ENCODE measurements at regions not wholly inside any gene's neighbourhood (a gene's known extent, or its start where the extent isn't known, plus 50 kb on each side); places are given as distances from the start of the nearest gene placed in this dataset.
A peak's percentile ranks its signal among the peaks of the same experiment; 100 is the strongest.

- TF ChIP-seq CSRNP1 (CRISPR knock-in tag; IDR thresholded peaks at IDR 0.05), result no peak
- no peak for TF ChIP-seq PBX2 (CRISPR knock-in tag; IDR thresholded peaks at IDR 0.05)
- peak; percentile 44; the same call in 1 of the 2 replicates for TF ChIP-seq ZBTB20 (CRISPR knock-in tag; IDR thresholded peaks at IDR 0.05; ENCODE audit: borderline replicate concordance, low read depth)
- TF ChIP-seq TBP (CRISPR knock-in tag; IDR thresholded peaks at IDR 0.05), result no peak
- no peak for TF ChIP-seq NR3C1 (CRISPR knock-in tag; IDR thresholded peaks at IDR 0.05)
- TF ChIP-seq ZNF720 (CRISPR knock-in tag; IDR thresholded peaks at IDR 0.05), result no peak
- peak; percentile 94 for TF ChIP-seq SALL1 (CRISPR knock-in tag; IDR thresholded peaks at IDR 0.05)
- peak; percentile 64 for TF ChIP-seq SMAD3 (CRISPR knock-in tag; IDR thresholded peaks at IDR 0.05)
- no peak for TF ChIP-seq NFKBIZ (CRISPR knock-in tag; IDR thresholded peaks at IDR 0.05)
- TF ChIP-seq E2F2 (CRISPR knock-in tag; IDR thresholded peaks at IDR 0.05; ENCODE audit: borderline replicate concordance), result no peak
- TF ChIP-seq ZNF841 (CRISPR knock-in tag; IDR thresholded peaks at IDR 0.05; ENCODE audit: borderline replicate concordance), result no peak
- peak; percentile 34; the same call in 1 of the 2 replicates for TF ChIP-seq STAG1 (CRISPR knock-in tag; IDR thresholded peaks at IDR 0.05)
- peak; percentile 91 for TF ChIP-seq ZSCAN25 (CRISPR knock-in tag; IDR thresholded peaks at IDR 0.05)
- TF ChIP-seq ZBTB26 (CRISPR knock-in tag; IDR thresholded peaks at IDR 0.05; ENCODE audit: borderline replicate concordance), result 0 out of 2 replicates have a peak, but pooled peaks have one; percentile 8
- TF ChIP-seq KIAA2018 (CRISPR knock-in tag; IDR thresholded peaks at IDR 0.05; ENCODE audit: borderline replicate concordance), result no peak
- TF ChIP-seq TBL1XR1 (IDR thresholded peaks at IDR 0.05; ENCODE audit: borderline replicate concordance, low read length, partially characterized antibody), result peak; percentile 69
- TF ChIP-seq ZNF30 (CRISPR knock-in tag; IDR thresholded peaks at IDR 0.05), result no peak
These were observed 97.2 kb upstream of the GSE1 start (continued) for GRCh38 chr16:85515830-85516397.
